Ovary (tissue), 7 donors: ENCODE measurements at regions not wholly inside any gene's neighbourhood (a gene's known extent, or its start where the extent isn't known, plus 50 kb on each side); places are given as distances from the start of the nearest gene placed in this dataset.

Experiments used
- DNase-seq, 5 donors: peaks; one replicate each; pipeline ENCODE4 v3.0.0-alpha.2; 2019 to 2020
- H3K27ac ChIP-seq, 2 donors: fragments of 200-600 bp; one replicate each; pipeline versions ENCODE4 v1.5.1 to v1.8.0; 2019 to 2022
- H3K27me3 ChIP-seq: fragments of 200-600 bp; one replicate; pipeline ENCODE4 v1.8.0; 2022
- H3K36me3 ChIP-seq: fragments of 200-600 bp; sonication (generic); one replicate; pipeline ENCODE4 v1.5.1; 2019
- H3K4me1 ChIP-seq: one replicate; pipeline ENCODE4 v1.8.1; 2013; ENCODE audit warnings: mild to moderate bottlenecking, moderate library complexity; ENCODE audit not compliant: insufficient read depth
- H3K4me3 ChIP-seq: fragments of 200-600 bp; sonication (generic); one replicate; pipeline ENCODE4 v1.5.1; 2017
- H3K9me3 ChIP-seq, 2 donors: fragments of 200-600 bp in 1 of 2; sonication (generic) in 1 of 2; one replicate each; pipeline versions ENCODE4 v1.5.1 to v1.8.1; 2013 to 2019; ENCODE audit warnings: mild to moderate bottlenecking in 1 of 2, moderate library complexity in 1 of 2
- CTCF ChIP-seq, 3 donors: fragments of 450-650 bp in 2 of 3; fragments of 200-600 bp in 1 of 3; IDR thresholded peaks; one replicate each; pipeline versions ENCODE4 v1.5.1 to v1.8.0; 2016 to 2022; ENCODE audit warnings: antibody characterized with exemption in 3 of 3, mild to moderate bottlenecking in 1 of 3
- EP300 ChIP-seq: sonication (generic); formaldehyde crosslinking; IDR thresholded peaks from one replicate; pipeline ENCODE4 v1.6.1; 2017; ENCODE audit warnings: antibody characterized with exemption
- POLR2A ChIP-seq: fragments of 450-650 bp; IDR thresholded peaks from one replicate; pipeline ENCODE4 v1.6.1; 2017; ENCODE audit warnings: antibody characterized with exemption, mild to moderate bottlenecking, moderate library complexity
- WGBS, 3 donors: extraction: QIAGEN DNeasy Blood & Tissue Kit in 1 of 3; methylation state at CpG; one replicate each; pipeline versions ENCODE4 v1.1.5 to v1.1.7; 2013 to 2017; 5-methylcytosine and 5-hydroxymethylcytosine counted together
- intact Hi-C, 4 donors: fragments of 100-400 bp; cut with DNase I; formaldehyde crosslinking; loops; one replicate each; pipeline versions ENCODE4 v1.11.0 to v1.15.1; 2022 to 2023
- donor health status: DM: no; HTN: no; CAD: no; lungs with moderate emphysema.
- donor health status: DM: no; HTN: no; CAD: no.
- donor health status: Bipolar disorder and iron deficiency.
- donor health status: DM: no; HTN: no; CAD: no.
- donor health status: DM: yes; HTN: yes; CAD: no.

DNA sequence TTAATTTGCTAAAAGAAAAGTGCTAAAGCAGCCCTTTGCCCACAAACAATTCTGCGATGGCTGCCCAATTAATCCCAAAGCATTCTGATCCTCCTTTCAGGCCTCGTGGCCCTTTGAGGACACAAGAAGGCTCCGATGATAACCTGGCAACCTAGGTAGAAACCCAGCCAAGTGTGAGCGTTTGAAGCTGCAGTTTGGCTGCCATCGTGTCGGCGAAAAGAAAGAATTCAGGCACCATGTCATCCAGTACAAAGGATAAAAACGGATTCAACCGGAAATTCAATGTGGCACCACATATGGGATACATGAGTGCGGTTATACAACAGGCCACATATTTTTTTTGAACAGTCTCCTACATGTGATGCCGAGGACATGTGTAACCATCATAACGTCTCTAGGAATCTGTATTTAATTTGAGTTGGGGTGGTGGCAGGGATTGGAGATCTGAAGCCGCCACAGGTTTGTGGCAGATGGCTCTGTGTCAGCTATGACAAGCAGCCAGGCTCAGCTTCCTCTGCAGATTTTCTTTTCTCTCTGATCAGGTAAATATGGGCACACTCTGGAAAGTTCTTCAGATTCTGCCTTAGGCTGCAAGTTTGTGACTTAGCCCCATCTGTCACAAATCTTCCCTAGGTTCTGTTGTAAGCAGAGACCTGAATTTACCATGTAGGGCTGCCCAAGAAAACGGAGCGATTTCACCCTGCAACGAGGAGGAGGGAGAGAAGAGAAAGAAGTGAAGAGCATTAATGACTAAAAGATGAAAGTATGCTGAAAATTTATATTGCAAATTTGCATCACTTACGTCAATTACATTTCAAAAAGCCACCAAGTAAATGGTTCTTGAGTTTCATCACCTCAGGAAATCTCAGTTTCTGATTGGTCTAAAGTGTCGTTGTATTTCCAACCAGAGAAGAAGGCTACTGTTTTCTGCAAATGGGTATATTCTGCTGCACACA is 573.2 kb downstream of the ZEB2 start:
- TF ChIP-seq EP300 (no peak), CTCF (IDR thresholded peaks at IDR 0.05) (no peak), POLR2A (no peak)
- 95 to 96% (median 96%) methylated on average over 18 of the region's 18 CpGs for WGBS, 3 donors
- Histone ChIP-seq H3K4me3 (no peak overlapping the region), H3K9me3 (no peaks in the 10 kb centered on the region), H3K27me3 (no peaks in the 10 kb centered on the region), H3K27ac (no peak overlapping the region), H3K4me1 (no peaks in the 10 kb centered on the region), H3K36me3 (no peaks in the 10 kb centered on the region)
- intact Hi-C loops: no loop called here
- DNase-seq: no peak

- Histone ChIP-seq H3K36me3 (no peaks in the 10 kb centered on the region), H3K9me3 (no peaks in the 10 kb centered on the region), H3K4me3 (no peak overlapping the region), H3K27me3 (no peaks in the 10 kb centered on the region), H3K27ac (no peak overlapping the region), H3K4me1 (peaks cover 6% of the 10 kb centered on the region)
- no peak for DNase-seq
- intact Hi-C loops: no loop called here
- TF ChIP-seq EP300 (no peak), CTCF (IDR thresholded peaks at IDR 0.05) (no peak), POLR2A (no peak)
Measured at GRCh38 chr2:143942486-143942885, 577.4 kb downstream of the ZEB2 start.

GRCh38 chr2:143940720-143941119 is 579.2 kb downstream of the ZEB2 start:
- Histone ChIP-seq H3K27me3 (no peaks in the 10 kb centered on the region), H3K4me3 (no peak overlapping the region), H3K9me3 (no peaks in the 10 kb centered on the region), H3K4me1 (peaks cover 8% of the 10 kb centered on the region), H3K27ac (peak overlapping the region in 1 of 2 donors; percentile 62), H3K36me3 (no peaks in the 10 kb centered on the region)
- 93 to 96% (median 94%) methylated on average over 3 of the region's 3 CpGs for WGBS, 3 donors
- no peak for DNase-seq
- intact Hi-C loops: no loop called here
- TF ChIP-seq EP300 (no peak), POLR2A (no peak), CTCF (IDR thresholded peaks at IDR 0.05) (no peak)

- Histone ChIP-seq H3K27me3 (no peaks in the 10 kb centered on the region), H3K36me3 (no peaks in the 10 kb centered on the region), H3K27ac (peak overlapping the region; percentile 5 to 97), H3K4me3 (no peak overlapping the region), H3K4me1 (peaks cover 8% of the 10 kb centered on the region), H3K9me3 (no peaks in the 10 kb centered on the region)
- peak in 2 of 5 donors; percentile 30 to 31 for DNase-seq
- TF ChIP-seq CTCF (IDR thresholded peaks at IDR 0.05) (no peak), EP300 (no peak), POLR2A (no peak)
- intact Hi-C loops: loop anchor here in 2 of 4 donors (5.0 kb wide), 2 partner anchors 393 to 578 kb away; a partner anchor contains a TSS
- 10 to 14% (median 10%) methylated on average over 6 of the region's 6 CpGs for WGBS, 3 donors
Measured at GRCh38 chr2:143939626-143940330, 580.1 kb downstream of the ZEB2 start.
